Panc1 (cell line): ENCODE measurements at regions not wholly inside any gene's neighbourhood (a gene's known extent, or its start where the extent isn't known, plus 50 kb on each side); places are given as distances from the start of the nearest gene placed in this dataset.

Experiments
- POLR2AphosphoS5 ChIP-seq: IDR thresholded peaks from 2 replicates; pipeline ENCODE4 v1.6.1; 2012; ENCODE audit warnings: mild to moderate bottlenecking, low read depth, low read length, moderate library complexity
- TCF7L2 ChIP-seq: IDR thresholded peaks from 2 replicates; pipeline ENCODE4 v1.6.1; 2011; ENCODE audit warnings: mild to moderate bottlenecking, low read depth, low read length, inconsistent platforms
- TF ChIP-seq, protein P1 (sequence below): fragments of 450-650 bp; IDR thresholded peaks from 2 replicates; pipeline ENCODE4 v1.5.1; 2017; ENCODE audit warnings: mild to moderate bottlenecking

DNA sequence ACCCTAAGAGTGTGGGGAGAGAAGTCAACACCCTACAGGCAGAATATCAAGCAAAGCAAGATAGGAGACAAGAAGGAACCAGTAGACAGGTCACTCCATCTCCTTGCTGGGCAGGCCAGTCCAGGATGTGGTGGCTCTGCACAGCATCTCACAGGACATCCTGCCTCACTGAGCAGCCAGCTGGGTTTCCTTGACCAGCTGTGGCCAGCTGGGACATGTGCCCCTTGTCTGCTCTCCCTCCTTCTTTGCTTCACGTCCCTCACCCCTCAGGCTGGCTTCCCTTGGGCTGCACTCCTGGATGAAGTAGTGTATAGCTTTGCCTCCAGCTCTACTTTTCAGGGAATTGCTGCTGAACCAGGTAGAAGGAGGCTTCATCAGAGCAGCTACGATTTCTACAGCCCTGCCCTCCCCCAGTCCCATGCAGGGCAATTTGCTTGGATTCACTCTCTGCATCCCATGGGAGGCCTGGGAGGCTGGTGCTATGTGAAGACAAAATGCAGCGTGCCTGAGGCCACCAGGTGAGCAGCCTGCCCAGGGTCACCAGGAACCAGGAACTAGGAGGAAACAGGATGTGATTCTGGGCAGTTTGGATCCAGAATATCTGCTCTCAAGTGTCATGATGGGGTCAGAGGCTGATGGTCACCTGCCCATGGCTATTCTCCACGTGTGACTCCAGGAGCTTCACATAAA lies 110.0 kb upstream of the PMEPA1 start:
- TF ChIP-seq, protein P1, sequence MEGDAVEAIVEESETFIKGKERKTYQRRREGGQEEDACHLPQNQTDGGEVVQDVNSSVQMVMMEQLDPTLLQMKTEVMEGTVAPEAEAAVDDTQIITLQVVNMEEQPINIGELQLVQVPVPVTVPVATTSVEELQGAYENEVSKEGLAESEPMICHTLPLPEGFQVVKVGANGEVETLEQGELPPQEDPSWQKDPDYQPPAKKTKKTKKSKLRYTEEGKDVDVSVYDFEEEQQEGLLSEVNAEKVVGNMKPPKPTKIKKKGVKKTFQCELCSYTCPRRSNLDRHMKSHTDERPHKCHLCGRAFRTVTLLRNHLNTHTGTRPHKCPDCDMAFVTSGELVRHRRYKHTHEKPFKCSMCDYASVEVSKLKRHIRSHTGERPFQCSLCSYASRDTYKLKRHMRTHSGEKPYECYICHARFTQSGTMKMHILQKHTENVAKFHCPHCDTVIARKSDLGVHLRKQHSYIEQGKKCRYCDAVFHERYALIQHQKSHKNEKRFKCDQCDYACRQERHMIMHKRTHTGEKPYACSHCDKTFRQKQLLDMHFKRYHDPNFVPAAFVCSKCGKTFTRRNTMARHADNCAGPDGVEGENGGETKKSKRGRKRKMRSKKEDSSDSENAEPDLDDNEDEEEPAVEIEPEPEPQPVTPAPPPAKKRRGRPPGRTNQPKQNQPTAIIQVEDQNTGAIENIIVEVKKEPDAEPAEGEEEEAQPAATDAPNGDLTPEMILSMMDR: no peak
- TF ChIP-seq POLR2AphosphoS5: no peak
- no peak for TF ChIP-seq TCF7L2
